Activated CD4-positive, alpha-beta memory T cell treated with anti-CD3 and anti-CD28 coated beads for 36 hours (primary cell): ENCODE measurements at regions not wholly inside any gene's neighbourhood (a gene's known extent, or its start where the extent isn't known, plus 50 kb on each side); places are given as distances from the start of the nearest gene placed in this dataset.

ENCODE experiments used
- CTCF ChIA-PET: fragments of 350-600 bp; sonication (Branson Sonifier 250); formaldehyde crosslinking; loops from one replicate; lab custom pipeline; 2021; ENCODE audit warnings: antibody characterized with exemption, inconsistent platforms; lab: Charles Lee
- POLR2A ChIA-PET: fragments of 350-600 bp; sonication (Branson Sonifier 250); formaldehyde crosslinking; loops from one replicate; lab custom pipeline; 2021; ENCODE audit warnings: antibody characterized with exemption; lab: Charles Lee
- DNase-seq: peaks from one replicate; pipeline ENCODE4 v3.0.0-alpha.2; 2020
- H3K27ac Mint-ChIP-seq: one replicate; pipeline ENCODE4 v1.8.0; 2021; ENCODE audit warnings: mixed read lengths
- H3K27me3 Mint-ChIP-seq: one replicate; pipeline ENCODE4 v1.8.0; 2021; ENCODE audit warnings: mixed read lengths
- H3K36me3 Mint-ChIP-seq: one replicate; pipeline ENCODE4 v1.8.0; 2021; ENCODE audit warnings: mixed read lengths
- H3K4me1 Mint-ChIP-seq: one replicate; pipeline ENCODE4 v1.8.0; 2021; ENCODE audit warnings: low read depth, mixed read lengths
- H3K4me3 Mint-ChIP-seq: one replicate; pipeline ENCODE4 v1.8.0; 2021; ENCODE audit warnings: mild to moderate bottlenecking, mixed read lengths
- H3K9me3 Mint-ChIP-seq: one replicate; pipeline ENCODE4 v1.8.0; 2021; ENCODE audit warnings: mixed read lengths
- intact Hi-C: fragments of 100-400 bp; cut with micrococcal nuclease; formaldehyde crosslinking; loops from one replicate; pipeline ENCODE4 v1.15.1; 2023

DNA sequence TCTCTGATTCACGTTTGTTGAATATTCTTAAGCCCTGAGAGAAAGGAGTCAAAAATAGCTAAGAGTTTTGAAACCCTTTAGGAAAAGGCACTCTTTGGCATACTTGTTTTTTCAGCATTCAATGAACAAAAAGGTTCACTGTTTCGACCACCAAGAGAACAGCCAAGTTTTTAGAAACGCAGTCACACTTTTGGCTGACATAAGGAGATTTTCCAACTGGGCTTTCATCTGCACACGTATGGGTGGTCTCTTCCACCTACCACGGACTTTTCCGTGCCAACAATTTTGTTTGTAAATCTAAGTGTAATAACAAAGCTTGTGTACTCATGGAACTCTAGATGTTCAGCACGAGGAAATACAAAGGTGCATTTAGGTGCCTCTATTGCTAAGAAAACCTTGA is 270.3 kb downstream of the WDR11 start:
- no peaks in the 10 kb centered on the region for H3K4me1 Mint-ChIP-seq
- no peak overlapping the region for H3K4me3 Mint-ChIP-seq
- no peak for DNase-seq
- H3K36me3 Mint-ChIP-seq: no peaks in the 10 kb centered on the region
- no peaks in the 10 kb centered on the region for H3K27me3 Mint-ChIP-seq
- ChIA-PET CTCF (no interaction called here), POLR2A (no interaction called here)
- intact Hi-C loops: no loop called here
- H3K9me3 Mint-ChIP-seq: no peaks in the 10 kb centered on the region
- H3K27ac Mint-ChIP-seq: no peak overlapping the region

DNA sequence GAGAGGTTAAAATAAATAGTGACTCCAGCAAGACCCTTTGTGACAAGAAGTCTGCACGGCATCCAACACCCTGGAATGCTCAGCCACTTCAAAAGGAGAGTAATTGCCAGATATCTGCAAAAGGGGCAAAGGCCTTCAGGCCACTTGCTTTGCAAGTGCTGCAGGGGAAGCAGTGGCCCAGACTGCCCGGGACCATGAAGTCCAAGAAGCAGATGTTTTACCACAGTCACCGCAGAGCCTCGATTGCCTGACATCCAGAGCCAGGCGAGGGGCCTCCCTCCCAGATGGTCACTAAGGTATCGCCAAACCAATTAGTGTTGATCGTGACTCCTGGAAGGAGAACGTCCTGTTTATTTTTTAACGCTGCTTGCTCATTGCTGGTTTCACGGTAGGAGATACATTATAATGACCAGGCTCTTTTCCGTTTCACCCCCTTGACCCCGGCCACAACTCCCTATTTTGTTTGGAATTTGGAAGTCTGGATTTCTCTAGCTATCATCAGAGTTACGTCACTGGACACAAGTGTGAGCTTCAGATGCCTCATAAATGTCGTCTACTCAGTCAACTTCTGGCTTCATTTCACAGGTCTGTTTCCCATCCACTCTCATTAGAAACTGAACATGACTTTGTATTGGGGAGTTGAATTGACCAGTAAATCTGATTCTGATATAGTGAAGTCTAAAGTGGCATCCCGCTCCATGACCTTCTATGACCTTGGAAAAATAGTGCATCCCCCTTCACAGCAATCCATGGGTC is 276.2 kb downstream of the WDR11 start:
- H3K27me3 Mint-ChIP-seq: no peaks in the 10 kb centered on the region
- CTCF ChIA-PET: no interaction called here
- H3K4me3 Mint-ChIP-seq: no peak overlapping the region

DNA sequence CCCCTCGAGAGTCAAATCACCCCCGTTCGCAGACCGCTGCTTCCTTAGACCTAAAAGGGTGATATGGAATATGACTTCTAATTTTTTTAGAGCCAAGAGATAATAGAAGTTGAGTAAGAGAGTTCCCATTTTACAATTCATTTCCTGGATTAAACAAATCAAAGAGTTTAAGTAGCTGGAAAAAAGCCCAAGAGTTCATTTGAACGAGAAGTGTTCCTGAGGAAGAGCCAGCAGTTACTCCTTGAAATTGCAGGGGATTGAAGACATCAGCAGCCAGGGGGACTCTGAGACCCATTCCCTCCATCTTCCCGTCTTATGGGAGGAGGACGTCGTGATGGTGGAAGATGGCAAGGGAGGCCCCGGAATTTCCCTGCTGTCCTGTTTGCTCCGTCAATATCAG is 277.0 kb downstream of the WDR11 start:
- intact Hi-C loops: no loop called here
- DNase-seq: no peak
- Mint-ChIP-seq H3K27me3 (no peaks in the 10 kb centered on the region), H3K36me3 (no peaks in the 10 kb centered on the region), H3K27ac (no peak overlapping the region), H3K9me3 (no peaks in the 10 kb centered on the region), H3K4me3 (no peak overlapping the region), H3K4me1 (no peaks in the 10 kb centered on the region)
- POLR2A ChIA-PET: no interaction called here
- CTCF ChIA-PET: no interaction called here

More for the DNA sequence above, 276.2 kb downstream of the WDR11 start:
- Mint-ChIP-seq H3K4me1 (no peaks in the 10 kb centered on the region), H3K9me3 (no peaks in the 10 kb centered on the region), H3K36me3 (no peaks in the 10 kb centered on the region), H3K27ac (no peak overlapping the region)
- POLR2A ChIA-PET: no interaction called here
- intact Hi-C loops: no loop called here
- DNase-seq: no peak

DNA sequence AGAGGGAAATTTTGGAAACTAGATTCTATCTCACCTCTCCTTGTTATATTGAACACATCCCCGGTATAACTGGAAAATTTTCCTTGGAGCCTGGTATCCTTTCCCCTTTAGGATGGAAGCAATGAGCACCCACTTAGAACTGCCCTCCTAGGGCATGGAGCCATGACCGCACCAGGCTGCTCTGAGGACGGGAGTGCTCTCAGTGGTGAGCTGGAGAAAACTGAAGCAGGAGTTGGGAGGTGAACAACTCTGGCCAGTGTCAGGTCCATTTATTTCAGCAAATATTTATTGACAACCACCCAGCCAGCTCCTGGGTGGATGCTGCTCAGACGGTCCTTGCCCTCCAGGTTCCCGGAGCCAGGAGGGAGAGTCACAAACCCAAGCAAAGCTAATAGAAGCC is 278.1 kb downstream of the WDR11 start:
- H3K27me3 Mint-ChIP-seq: no peaks in the 10 kb centered on the region
- H3K4me1 Mint-ChIP-seq: no peaks in the 10 kb centered on the region
- H3K4me3 Mint-ChIP-seq: no peak overlapping the region
- H3K27ac Mint-ChIP-seq: no peak overlapping the region
- POLR2A ChIA-PET: no interaction called here
- no peaks in the 10 kb centered on the region for H3K36me3 Mint-ChIP-seq
- intact Hi-C loops: no loop called here
- CTCF ChIA-PET: no interaction called here
- DNase-seq: no peak
- no peaks in the 10 kb centered on the region for H3K9me3 Mint-ChIP-seq

DNA sequence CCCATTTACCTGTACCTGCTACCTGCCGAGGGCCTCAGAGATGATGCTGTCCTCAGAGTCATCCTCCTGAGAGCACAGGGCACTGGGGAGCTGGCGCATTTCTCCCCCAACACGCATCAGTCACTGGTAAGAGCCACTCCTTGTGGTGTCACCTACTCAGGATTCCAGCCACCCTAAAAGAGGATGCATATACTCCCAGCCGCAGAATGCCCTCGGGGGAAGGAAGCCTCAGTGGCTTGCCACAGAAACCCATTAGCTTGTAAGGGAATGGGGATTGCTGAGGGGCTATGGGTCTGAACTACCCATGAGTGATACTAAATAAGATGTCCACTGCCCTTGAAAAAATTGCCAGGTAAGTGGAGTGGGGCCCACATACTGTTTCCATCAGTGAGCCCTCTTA is 279.2 kb downstream of the WDR11 start:
- Mint-ChIP-seq H3K27ac (no peak overlapping the region), H3K4me3 (no peak overlapping the region), H3K9me3 (no peaks in the 10 kb centered on the region), H3K27me3 (no peaks in the 10 kb centered on the region), H3K4me1 (no peaks in the 10 kb centered on the region), H3K36me3 (no peaks in the 10 kb centered on the region)
- DNase-seq: no peak
- CTCF ChIA-PET: no interaction called here
- POLR2A ChIA-PET: no interaction called here
- intact Hi-C loops: no loop called here

DNA sequence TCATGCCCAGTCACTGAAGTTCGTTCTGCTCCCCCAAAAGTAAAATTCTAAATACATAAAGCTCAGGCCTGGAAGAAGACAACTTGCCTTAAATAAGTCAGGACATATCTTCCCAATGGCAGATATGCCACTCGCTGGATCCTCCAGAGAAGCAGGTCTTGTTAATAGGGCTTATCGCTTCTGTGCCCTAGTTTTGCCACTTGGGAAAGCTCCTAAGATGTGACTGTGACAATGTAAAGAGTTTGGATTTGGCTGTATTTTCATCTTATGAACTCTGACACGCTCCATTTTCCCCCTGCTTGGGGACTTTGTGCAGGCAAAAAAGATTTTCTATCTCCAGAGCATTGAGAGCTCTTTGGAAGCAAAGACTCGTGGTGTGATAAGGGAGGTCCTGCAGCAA is 279.9 kb downstream of the WDR11 start:
- Mint-ChIP-seq H3K36me3 (no peaks in the 10 kb centered on the region), H3K4me3 (no peak overlapping the region), H3K27me3 (no peaks in the 10 kb centered on the region), H3K9me3 (no peaks in the 10 kb centered on the region), H3K4me1 (no peaks in the 10 kb centered on the region), H3K27ac (no peak overlapping the region)
- no peak for DNase-seq
- POLR2A ChIA-PET: no interaction called here
- CTCF ChIA-PET: no interaction called here
- intact Hi-C loops: no loop called here

DNA sequence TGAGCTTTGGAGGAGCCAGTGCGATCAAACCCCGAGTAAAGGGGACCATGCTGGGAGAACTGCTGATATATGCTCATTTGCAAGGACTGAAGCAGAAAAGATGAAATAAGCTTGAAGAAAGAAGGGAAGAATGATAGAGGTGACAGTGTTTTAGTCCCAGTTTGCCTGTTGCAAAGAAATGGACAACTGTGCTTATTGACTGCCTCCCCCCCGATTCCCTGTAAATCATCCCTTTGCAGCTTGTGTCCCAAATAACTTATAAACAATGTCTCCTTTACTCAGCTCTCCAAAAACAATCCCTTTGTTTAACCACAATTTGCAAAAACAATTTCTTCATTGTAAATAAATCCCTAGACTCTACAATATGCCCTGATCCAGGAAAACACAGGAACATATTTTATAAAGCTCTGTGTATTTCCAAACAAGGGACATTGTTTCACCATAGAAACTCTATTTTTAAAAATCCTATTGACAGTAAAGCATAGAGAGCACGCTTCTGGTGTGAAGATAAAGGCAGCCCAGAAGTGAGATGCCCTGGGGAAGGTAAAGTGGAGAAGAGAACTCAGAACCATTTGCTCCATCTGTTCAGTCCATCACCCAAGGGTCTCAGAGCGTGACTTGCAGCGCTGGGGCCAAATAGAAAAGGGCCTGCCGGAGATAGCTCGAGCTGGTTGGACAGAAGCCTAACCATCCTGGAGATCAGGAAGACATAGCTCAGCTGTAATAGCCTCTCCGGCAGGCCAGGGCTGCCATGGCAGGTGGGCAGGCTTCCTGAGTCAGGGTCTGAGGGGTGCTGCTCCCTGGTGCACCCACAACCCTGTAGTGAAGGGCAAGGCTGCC is 280.5 kb downstream of the WDR11 start:
- no peak overlapping the region for H3K4me3 Mint-ChIP-seq
- ChIA-PET CTCF (no interaction called here), POLR2A (no interaction called here)
- no peak for DNase-seq
- intact Hi-C loops: no loop called here
- no peaks in the 10 kb centered on the region for H3K36me3 Mint-ChIP-seq
- H3K4me1 Mint-ChIP-seq: no peaks in the 10 kb centered on the region
- no peaks in the 10 kb centered on the region for H3K27me3 Mint-ChIP-seq
- no peak overlapping the region for H3K27ac Mint-ChIP-seq
- no peaks in the 10 kb centered on the region for H3K9me3 Mint-ChIP-seq

DNA sequence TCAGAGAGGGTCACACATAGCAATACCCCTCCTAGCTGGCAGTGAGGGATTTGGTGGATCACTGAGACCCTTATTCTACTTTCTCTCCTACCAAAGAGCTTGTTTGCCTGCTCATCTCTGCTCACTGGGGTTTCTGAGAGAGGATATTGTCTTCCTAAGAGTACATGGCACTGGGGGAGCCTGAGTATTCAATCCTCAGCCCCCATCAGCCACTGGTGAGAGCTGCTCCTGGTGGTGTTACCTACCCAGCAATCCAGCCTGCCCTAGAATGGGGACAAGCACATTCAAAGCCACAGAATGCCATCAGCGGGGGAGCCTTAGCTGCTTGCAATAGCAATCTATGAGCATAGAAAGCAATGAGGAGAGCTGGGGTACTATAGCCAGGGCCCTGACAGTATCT is 281.1 kb downstream of the WDR11 start:
- POLR2A ChIA-PET: no interaction called here
- no peak overlapping the region for H3K4me3 Mint-ChIP-seq
- no peaks in the 10 kb centered on the region for H3K27me3 Mint-ChIP-seq
- no peaks in the 10 kb centered on the region for H3K36me3 Mint-ChIP-seq
- H3K27ac Mint-ChIP-seq: no peak overlapping the region
- CTCF ChIA-PET: no interaction called here
- no peaks in the 10 kb centered on the region for H3K9me3 Mint-ChIP-seq
- intact Hi-C loops: no loop called here
- no peaks in the 10 kb centered on the region for H3K4me1 Mint-ChIP-seq
- no peak for DNase-seq

DNA sequence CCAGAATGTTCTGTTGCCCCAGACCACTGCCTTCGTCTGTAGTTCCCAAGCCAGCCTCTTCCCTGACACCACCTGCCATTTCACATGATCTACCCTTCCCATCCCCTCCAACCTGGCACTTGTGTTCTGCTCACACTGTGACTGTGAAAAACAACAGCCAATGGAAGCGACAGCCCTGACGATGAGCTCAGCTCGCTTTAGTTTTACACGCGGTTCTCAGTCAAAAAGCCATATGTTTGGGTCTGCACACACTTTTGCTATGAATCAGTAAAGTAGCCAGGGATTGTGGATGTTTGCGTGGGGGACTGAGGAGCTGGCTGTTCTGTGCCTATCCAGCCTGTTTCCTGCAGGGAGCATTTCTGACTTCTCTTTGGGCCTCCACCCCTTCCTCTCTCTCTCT is 282.7 kb downstream of the WDR11 start:
- POLR2A ChIA-PET: no interaction called here
- no peak for DNase-seq
- no peak overlapping the region for H3K27ac Mint-ChIP-seq
- H3K27me3 Mint-ChIP-seq: no peaks in the 10 kb centered on the region
- no peaks in the 10 kb centered on the region for H3K36me3 Mint-ChIP-seq
- CTCF ChIA-PET: no interaction called here
- no peak overlapping the region for H3K4me3 Mint-ChIP-seq
- no peaks in the 10 kb centered on the region for H3K4me1 Mint-ChIP-seq
- H3K9me3 Mint-ChIP-seq: no peaks in the 10 kb centered on the region
- intact Hi-C loops: no loop called here

DNA sequence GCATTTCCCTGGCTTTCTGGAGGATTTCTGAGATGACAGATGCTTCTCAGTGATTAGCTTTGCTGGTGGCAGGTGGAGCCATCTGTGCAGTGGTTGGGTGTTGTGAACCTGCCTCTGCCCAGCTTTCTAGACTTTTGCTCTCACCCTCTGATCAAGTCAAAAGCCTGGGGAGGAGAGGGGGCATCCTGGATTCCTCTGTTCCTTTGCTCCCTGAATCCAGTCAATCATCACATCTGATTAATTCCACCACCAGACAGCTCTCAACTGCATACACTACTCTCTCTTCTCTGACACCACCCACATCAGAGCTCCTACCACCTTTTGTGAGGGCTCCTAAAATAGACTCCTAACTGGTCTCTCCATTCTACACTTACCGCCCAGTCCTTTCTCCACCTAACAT is 283.5 kb downstream of the WDR11 start:
- H3K4me1 Mint-ChIP-seq: no peaks in the 10 kb centered on the region
- H3K27me3 Mint-ChIP-seq: no peaks in the 10 kb centered on the region
- no peak for DNase-seq
- CTCF ChIA-PET: no interaction called here
- POLR2A ChIA-PET: no interaction called here
- no peak overlapping the region for H3K27ac Mint-ChIP-seq
- no peaks in the 10 kb centered on the region for H3K36me3 Mint-ChIP-seq
- intact Hi-C loops: no loop called here
- no peak overlapping the region for H3K4me3 Mint-ChIP-seq
- no peaks in the 10 kb centered on the region for H3K9me3 Mint-ChIP-seq

DNA sequence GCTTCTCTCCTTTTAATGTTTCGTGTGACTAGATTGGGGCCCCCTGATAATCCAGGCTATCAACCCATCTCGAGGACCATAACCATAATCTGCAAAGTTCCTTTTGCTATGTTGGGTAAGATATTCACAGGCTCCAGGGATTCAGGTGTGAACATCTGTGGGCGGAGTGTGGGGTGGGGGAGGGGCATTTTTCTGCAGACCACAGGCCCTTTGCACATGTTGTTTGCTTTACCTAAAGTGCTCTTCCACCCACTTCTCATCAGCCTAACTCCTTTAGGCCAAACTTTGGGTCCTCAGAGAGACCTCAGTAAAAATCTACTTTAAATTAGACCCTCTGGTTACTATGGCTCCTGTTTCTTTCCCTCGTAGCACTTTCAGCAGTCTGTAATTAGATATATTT is 284.4 kb downstream of the WDR11 start:
- Mint-ChIP-seq H3K4me1 (no peaks in the 10 kb centered on the region), H3K36me3 (no peaks in the 10 kb centered on the region), H3K9me3 (no peaks in the 10 kb centered on the region), H3K27ac (no peak overlapping the region), H3K27me3 (no peaks in the 10 kb centered on the region), H3K4me3 (no peak overlapping the region)
- CTCF ChIA-PET: no interaction called here
- POLR2A ChIA-PET: no interaction called here
- no peak for DNase-seq
- intact Hi-C loops: no loop called here

DNA sequence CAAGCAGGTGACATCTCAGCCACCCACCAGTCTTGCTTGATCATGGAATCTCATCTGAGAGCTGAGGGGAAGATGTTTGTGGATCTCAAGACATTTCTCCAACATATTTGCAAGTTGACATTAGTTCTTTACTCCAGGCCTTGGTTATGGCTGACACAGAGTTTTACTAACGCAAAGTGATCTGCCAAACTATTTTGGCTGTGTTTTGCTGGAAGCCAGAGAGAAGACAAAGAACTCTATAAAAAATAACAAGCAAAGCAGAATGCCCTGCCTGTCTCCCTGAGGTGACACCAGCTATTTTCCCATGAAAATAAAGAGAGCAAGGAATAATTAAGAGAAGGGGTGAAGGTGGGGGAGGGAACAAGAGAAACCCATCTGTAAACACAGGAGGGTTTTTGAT is 286.4 kb downstream of the WDR11 start:
- H3K27me3 Mint-ChIP-seq: no peaks in the 10 kb centered on the region
- intact Hi-C loops: no loop called here
- H3K9me3 Mint-ChIP-seq: peaks cover 3% of the 10 kb centered on the region
- no peaks in the 10 kb centered on the region for H3K4me1 Mint-ChIP-seq
- H3K27ac Mint-ChIP-seq: no peak overlapping the region
- ChIA-PET POLR2A (no interaction called here), CTCF (no interaction called here)
- H3K36me3 Mint-ChIP-seq: no peaks in the 10 kb centered on the region
- H3K4me3 Mint-ChIP-seq: no peak overlapping the region
- no peak for DNase-seq
